Nephron (organoid): ENCODE measurements at regions not wholly inside any gene's neighbourhood (a gene's known extent, or its start where the extent isn't known, plus 50 kb on each side); places are given as distances from the start of the nearest gene placed in this dataset.

ENCODE experiments used
- H3K27ac Mint-ChIP-seq, 3 experiments: 2 replicates each; pipeline ENCODE4 v1.8.0; 2020; ENCODE audit warnings: mixed read lengths in 3 of 3, mild to moderate bottlenecking in 2 of 3, moderate library complexity in 1 of 3
- H3K27me3 Mint-ChIP-seq: 2 replicates; pipeline ENCODE4 v1.8.0; 2021; ENCODE audit warnings: low read depth, mild to moderate bottlenecking, moderate library complexity, mixed read lengths
- H3K36me3 Mint-ChIP-seq: 2 replicates; pipeline ENCODE4 v1.8.0; 2020; ENCODE audit warnings: low read depth, mixed read lengths
- H3K4me1 Mint-ChIP-seq: 2 replicates; pipeline ENCODE4 v1.8.0; 2020; ENCODE audit warnings: mixed read lengths
- H3K4me3 Mint-ChIP-seq, 3 experiments: 2 replicates each; pipeline ENCODE4 v1.8.0; 2020; ENCODE audit warnings: mild to moderate bottlenecking in 3 of 3, mixed read lengths in 3 of 3, moderate library complexity in 2 of 3
- H3K9me3 Mint-ChIP-seq: 2 replicates; pipeline ENCODE4 v1.8.0; 2020; ENCODE audit warnings: mixed read lengths
- CTCF ChIP-seq, 3 experiments: fragments of 200-600 bp; sonication (generic); IDR thresholded peaks; one replicate each; pipeline ENCODE4 v1.5.0; 2021; ENCODE audit warnings: antibody characterized with exemption in 3 of 3; ENCODE audit not compliant: unreplicated experiment in 3 of 3

GRCh38 chr17:36842963-36843558, 94.2 kb upstream of the LHX1 start:
- Mint-ChIP-seq H3K36me3 (no peaks in the 10 kb centered on the region), H3K27ac (no peak overlapping the region), H3K27me3 (peaks cover 47% of the 10 kb centered on the region), H3K4me3 (no peak overlapping the region), H3K4me1 (peaks cover 14% of the 10 kb centered on the region), H3K9me3 (peaks cover 7% of the 10 kb centered on the region)
- no peak for TF ChIP-seq CTCF (IDR thresholded peaks at IDR 0.05; ENCODE audit: unreplicated experiment in 3 of 3)

- no peak for TF ChIP-seq CTCF (IDR thresholded peaks at IDR 0.05; ENCODE audit: unreplicated experiment in 3 of 3)
- no peaks in the 10 kb centered on the region for H3K36me3 Mint-ChIP-seq
- no peak overlapping the region for H3K4me3 Mint-ChIP-seq
- H3K4me1 Mint-ChIP-seq, result peaks cover 14% of the 10 kb centered on the region
- no peak overlapping the region for H3K27ac Mint-ChIP-seq
- H3K27me3 Mint-ChIP-seq, result peaks cover 45% of the 10 kb centered on the region
- peaks cover 7% of the 10 kb centered on the region for H3K9me3 Mint-ChIP-seq
These were observed 93.3 kb upstream of the LHX1 start for GRCh38 chr17:36844013-36844412.

- Mint-ChIP-seq H3K27ac (no peak overlapping the region), H3K4me3 (no peak overlapping the region), H3K4me1 (peaks cover 14% of the 10 kb centered on the region), H3K36me3 (no peaks in the 10 kb centered on the region), H3K27me3 (peaks cover 43% of the 10 kb centered on the region), H3K9me3 (peaks cover 7% of the 10 kb centered on the region)
- no peak for TF ChIP-seq CTCF (IDR thresholded peaks at IDR 0.05; ENCODE audit: unreplicated experiment in 3 of 3)
These were observed 92.7 kb upstream of the LHX1 start for GRCh38 chr17:36844601-36845000.

- H3K36me3 Mint-ChIP-seq, result no peaks in the 10 kb centered on the region
- no peak overlapping the region for H3K27ac Mint-ChIP-seq
- H3K27me3 Mint-ChIP-seq, result peaks cover 42% of the 10 kb centered on the region
- H3K4me3 Mint-ChIP-seq, result no peak overlapping the region
- peaks cover 7% of the 10 kb centered on the region for H3K9me3 Mint-ChIP-seq
- peaks cover 14% of the 10 kb centered on the region for H3K4me1 Mint-ChIP-seq
- no peak for TF ChIP-seq CTCF (IDR thresholded peaks at IDR 0.05; ENCODE audit: unreplicated experiment in 3 of 3)
These were observed 91.4 kb upstream of the LHX1 start for GRCh38 chr17:36845916-36846315.

- Mint-ChIP-seq H3K4me1 (peaks cover 14% of the 10 kb centered on the region), H3K4me3 (no peak overlapping the region), H3K36me3 (no peaks in the 10 kb centered on the region), H3K27me3 (peaks cover 45% of the 10 kb centered on the region), H3K27ac (peak overlapping the region in 2 of 3 experiments; percentile 70 to 75), H3K9me3 (peaks cover 3% of the 10 kb centered on the region)
- no peak for TF ChIP-seq CTCF (IDR thresholded peaks at IDR 0.05; ENCODE audit: unreplicated experiment in 3 of 3)
These were observed 90.6 kb upstream of the LHX1 start for GRCh38 chr17:36846410-36847292.
